Fibroblast of lung (primary cell): ENCODE measurements at regions not wholly inside any gene's neighbourhood (a gene's known extent, or its start where the extent isn't known, plus 50 kb on each side); places are given as distances from the start of the nearest gene placed in this dataset.

Source experiments
- DNase-seq, 2 donors: peaks; one replicate each; pipeline versions ENCODE4 v3.0.0 to v3.0.0-alpha.2; 2010; ENCODE audit warnings: low read depth in 2 of 2
- H2AFZ ChIP-seq: 2 replicates; pipeline ENCODE4 v1.5.1; 2012; ENCODE audit warnings: low read length, control low read depth, inconsistent platforms
- H3K27ac ChIP-seq: 2 replicates; pipeline ENCODE4 v1.5.1; 2011; ENCODE audit warnings: low read length, control low read depth; ENCODE audit not compliant: insufficient read depth
- H3K27me3 ChIP-seq: 2 replicates; pipeline ENCODE4 v1.5.1; 2011; ENCODE audit warnings: mild to moderate bottlenecking, low read length; ENCODE audit not compliant: control insufficient read depth, insufficient read depth
- H3K36me3 ChIP-seq: 2 replicates; pipeline ENCODE4 v1.5.1; 2011; ENCODE audit warnings: low read length; ENCODE audit not compliant: control insufficient read depth, insufficient read depth
- H3K4me1 ChIP-seq: 2 replicates; pipeline ENCODE4 v1.5.1; 2011; ENCODE audit warnings: low read length; ENCODE audit not compliant: control insufficient read depth, insufficient read depth; ENCODE audit errors: extremely low read depth
- H3K4me2 ChIP-seq: 2 replicates; pipeline ENCODE4 v1.5.1; 2011; ENCODE audit warnings: low read length, control low read depth; ENCODE audit not compliant: insufficient read depth; ENCODE audit errors: extremely low read depth
- H3K4me3 ChIP-seq, 4 experiments: fragments of 200-600 bp in 1 of 4; sonication (generic) in 1 of 4; replicated peaks in 1 of 4; 2 replicates each; pipeline ENCODE4 v1.5.1; 2011 to 2016; ENCODE audit warnings: low read length in 4 of 4, low read depth in 3 of 4, mild to moderate bottlenecking in 3 of 4, control low read depth in 2 of 4, inconsistent platforms in 1 of 4, mixed read lengths in 1 of 4; ENCODE audit not compliant: insufficient read depth in 1 of 4; ENCODE audit errors: control extremely low read depth in 1 of 4
- H3K79me2 ChIP-seq: 2 replicates; pipeline ENCODE4 v1.5.1; 2012; ENCODE audit warnings: mild to moderate bottlenecking, low read length, inconsistent platforms; ENCODE audit not compliant: control insufficient read depth, insufficient read depth
- H3K9ac ChIP-seq: 2 replicates; pipeline ENCODE4 v1.5.1; 2011; ENCODE audit warnings: mild to moderate bottlenecking, low read length, control low read depth; ENCODE audit not compliant: insufficient read depth
- H3K9me3 ChIP-seq: 2 replicates; pipeline ENCODE4 v1.5.1; 2012; ENCODE audit warnings: low read depth, low read length; ENCODE audit not compliant: control insufficient read depth, insufficient read depth
- H4K20me1 ChIP-seq: 2 replicates; pipeline ENCODE4 v1.5.1; 2011; ENCODE audit warnings: low read length; ENCODE audit not compliant: control insufficient read depth, insufficient read depth; ENCODE audit errors: extremely low read depth
- CTCF ChIP-seq, 2 donors: IDR thresholded peaks in 1 of 2; conservative IDR thresholded peaks in 1 of 2; 1 replicate in 1 of 2; 2 replicates in 1 of 2; pipeline ENCODE4 v1.5.1; 2011 to 2012; ENCODE audit warnings: low read length in 2 of 2, control low read depth in 1 of 2, inconsistent platforms in 1 of 2, low read depth in 1 of 2, mild to moderate bottlenecking in 1 of 2
- EZH2 ChIP-seq: IDR thresholded peaks from 2 replicates; pipeline ENCODE4 v1.5.1; 2012; ENCODE audit warnings: low read length, control low read depth, mild to moderate bottlenecking; ENCODE audit errors: missing control alignments

DNA sequence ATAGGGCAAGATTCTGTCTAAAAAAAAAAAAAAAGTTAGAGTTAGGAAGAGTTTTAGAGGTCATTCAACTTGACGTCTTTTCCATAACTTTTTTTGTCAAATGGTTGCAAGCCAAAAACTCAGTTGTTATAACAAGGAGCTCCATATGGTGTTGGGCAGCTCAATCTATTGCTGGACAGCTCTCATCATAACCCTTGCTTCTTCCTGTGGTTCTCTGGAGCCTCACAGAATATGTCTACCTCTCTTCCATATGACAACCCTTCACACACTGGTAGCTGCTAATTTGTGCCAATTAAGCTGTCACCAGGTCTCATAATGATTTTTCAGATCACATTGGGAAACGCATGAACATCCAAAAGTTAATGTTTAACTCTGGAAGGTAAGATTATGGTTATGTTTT lies 57.8 kb upstream of the SLC16A1 start:
- Histone ChIP-seq H3K79me2 (no peaks in the 10 kb centered on the region), H3K9me3 (no peaks in the 10 kb centered on the region), H3K27me3 (no peaks in the 10 kb centered on the region), H2AFZ (no peak overlapping the region), H3K4me1 (no peaks in the 10 kb centered on the region), H3K4me3 (no peak overlapping the region), H3K4me2 (no peak overlapping the region), H3K27ac (no peak overlapping the region), H3K9ac (no peak overlapping the region), H4K20me1 (no peaks in the 10 kb centered on the region), H3K36me3 (no peaks in the 10 kb centered on the region)
- TF ChIP-seq CTCF (conservative IDR thresholded peaks at IDR 0.05 in 1 of 2, IDR thresholded peaks at IDR 0.05 in 1 of 2; ENCODE audit: low read depth in 1 of 2, low read length in 2 of 2) = no peak
- no peak for DNase-seq

- H4K20me1 ChIP-seq = no peaks in the 10 kb centered on the region
- no peak overlapping the region for H3K27ac ChIP-seq
- H3K79me2 ChIP-seq = no peaks in the 10 kb centered on the region
- H3K36me3 ChIP-seq = no peaks in the 10 kb centered on the region
- no peak for DNase-seq
- H2AFZ ChIP-seq = no peak overlapping the region
- no peak for TF ChIP-seq CTCF (conservative IDR thresholded peaks at IDR 0.05 in 1 of 2, IDR thresholded peaks at IDR 0.05 in 1 of 2; ENCODE audit: low read depth in 1 of 2, low read length in 2 of 2)
- TF ChIP-seq EZH2 = no peak
- no peak overlapping the region for H3K4me3 ChIP-seq
- no peaks in the 10 kb centered on the region for H3K9me3 ChIP-seq
- H3K4me2 ChIP-seq = no peak overlapping the region
- H3K4me1 ChIP-seq = no peaks in the 10 kb centered on the region
- H3K27me3 ChIP-seq = no peaks in the 10 kb centered on the region
- H3K9ac ChIP-seq = no peak overlapping the region
Observed at GRCh38 chr1:113014508-113014907, 58.5 kb upstream of the LRIG2 start.

- TF ChIP-seq CTCF (conservative IDR thresholded peaks at IDR 0.05 in 1 of 2, IDR thresholded peaks at IDR 0.05 in 1 of 2; ENCODE audit: low read depth in 1 of 2, low read length in 2 of 2) (no peak), EZH2 (no peak)
- Histone ChIP-seq H3K9me3 (no peaks in the 10 kb centered on the region), H3K4me1 (no peaks in the 10 kb centered on the region), H3K36me3 (no peaks in the 10 kb centered on the region), H3K4me2 (no peak overlapping the region), H2AFZ (no peak overlapping the region), H3K4me3 (no peak overlapping the region), H4K20me1 (no peaks in the 10 kb centered on the region), H3K9ac (no peak overlapping the region), H3K79me2 (no peaks in the 10 kb centered on the region), H3K27me3 (no peaks in the 10 kb centered on the region), H3K27ac (no peak overlapping the region)
- no peak for DNase-seq
Observed at GRCh38 chr1:113018911-113019310, 54.1 kb upstream of the LRIG2 start.
